ENCODE measurements at regions not wholly inside any gene's neighbourhood (a gene's known extent, or its start where the extent isn't known, plus 50 kb on each side); places are given as distances from the start of the nearest gene placed in this dataset.
"Not testable (repeated sequence)": the region's sequence is repeated elsewhere in the genome, so short reads cannot be mapped to it uniquely, and the experiment has no call there.

DNA sequence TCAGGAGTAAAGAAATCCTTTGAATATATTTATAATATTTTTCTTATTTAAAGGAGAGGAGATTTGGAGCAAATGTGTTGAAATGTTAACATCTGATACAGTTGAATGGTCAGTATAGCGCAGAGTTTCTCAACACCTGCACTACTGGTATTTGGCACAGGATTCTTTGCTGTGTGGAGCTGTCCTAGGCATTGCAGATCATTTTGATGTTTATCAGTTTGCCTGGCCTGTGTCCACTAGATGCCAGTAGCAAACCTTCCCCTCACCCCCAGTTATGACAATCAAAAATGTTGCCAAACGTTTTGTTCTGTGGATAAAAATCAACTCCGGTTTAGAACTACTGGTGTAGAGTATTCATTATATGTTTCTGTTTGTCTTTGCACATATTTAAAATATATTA is 765.3 kb upstream of the SLIT2 start:
- no peak for DNase-seq

DNA sequence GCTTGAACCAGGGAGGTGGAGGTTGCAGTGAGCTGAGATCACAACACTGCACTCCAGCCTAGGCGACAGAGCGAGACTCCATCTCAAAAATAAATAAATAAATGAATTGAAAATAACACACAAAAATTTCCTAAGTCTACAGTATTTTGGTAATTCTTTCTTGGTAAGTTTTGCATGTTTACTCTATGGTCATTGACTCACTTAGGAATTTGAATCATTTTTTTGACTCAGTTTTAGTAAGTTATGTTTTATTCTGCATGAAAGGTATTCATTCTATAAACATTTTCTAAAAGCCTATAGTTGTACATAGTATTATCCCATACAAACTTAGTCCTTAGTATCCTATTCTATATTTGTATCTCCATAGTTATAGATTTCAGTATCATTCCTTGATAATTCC is 772.9 kb upstream of the SLIT2 start:
- no peak for DNase-seq

DNA sequence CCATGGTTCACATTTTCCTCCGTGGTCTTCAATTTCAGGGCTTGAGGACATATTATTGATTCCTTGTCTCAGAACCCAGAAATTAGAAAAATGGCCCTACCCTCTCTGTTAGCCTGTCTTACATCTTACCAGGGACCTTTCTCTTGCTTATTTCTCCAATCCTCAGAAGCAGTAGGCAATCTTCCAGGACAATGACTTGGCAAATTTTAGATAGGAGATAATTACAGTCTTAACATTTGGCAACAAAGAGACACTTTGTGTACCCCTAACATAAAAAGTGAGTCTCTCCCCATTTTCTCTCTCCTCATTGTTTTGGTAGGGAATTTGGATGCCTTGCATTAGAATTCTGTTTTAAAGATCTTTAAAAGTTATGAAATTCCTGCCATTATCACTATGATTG is 778.1 kb upstream of the SLIT2 start:
- no peak for DNase-seq

DNA sequence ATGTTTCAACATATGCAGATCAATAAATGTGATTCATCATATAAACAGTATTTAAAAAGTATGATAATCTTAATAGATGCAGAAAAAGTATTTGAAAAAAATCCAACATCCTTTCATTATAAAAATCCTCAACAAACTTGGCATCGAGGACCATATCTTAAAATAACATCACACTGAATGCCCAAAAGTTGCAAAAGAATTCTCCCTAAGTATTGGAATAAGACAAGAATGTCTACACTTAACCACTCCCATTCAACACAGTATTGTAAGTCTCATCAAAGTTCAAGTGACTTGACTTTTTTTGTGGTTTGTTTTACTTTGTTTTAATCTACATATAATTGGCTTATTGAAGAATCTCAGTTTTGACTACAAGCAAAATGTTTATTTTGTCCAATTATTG is 779.0 kb upstream of the SLIT2 start:
- DNase-seq = no peak

DNA sequence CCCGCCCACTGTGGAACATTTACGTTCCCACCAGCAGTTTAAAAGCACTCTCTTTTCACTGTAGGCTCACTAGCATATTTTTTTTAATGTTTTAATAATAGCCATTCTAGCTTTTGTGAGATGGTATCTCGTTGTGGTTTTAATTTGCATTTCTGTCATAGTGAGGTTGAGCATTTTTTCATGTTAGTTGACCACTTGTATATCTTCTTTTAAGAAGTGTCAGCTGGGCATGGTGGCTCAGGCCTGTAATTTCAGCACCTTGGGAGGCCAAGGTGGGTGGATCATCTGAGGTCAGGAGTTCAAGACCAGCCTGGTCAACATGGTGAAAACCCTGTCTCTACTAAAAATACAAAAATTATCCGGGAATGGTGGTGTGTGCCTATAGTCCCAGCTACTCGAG is 781.7 kb upstream of the SLIT2 start:
- DNase-seq = not testable (repeated sequence)

DNA sequence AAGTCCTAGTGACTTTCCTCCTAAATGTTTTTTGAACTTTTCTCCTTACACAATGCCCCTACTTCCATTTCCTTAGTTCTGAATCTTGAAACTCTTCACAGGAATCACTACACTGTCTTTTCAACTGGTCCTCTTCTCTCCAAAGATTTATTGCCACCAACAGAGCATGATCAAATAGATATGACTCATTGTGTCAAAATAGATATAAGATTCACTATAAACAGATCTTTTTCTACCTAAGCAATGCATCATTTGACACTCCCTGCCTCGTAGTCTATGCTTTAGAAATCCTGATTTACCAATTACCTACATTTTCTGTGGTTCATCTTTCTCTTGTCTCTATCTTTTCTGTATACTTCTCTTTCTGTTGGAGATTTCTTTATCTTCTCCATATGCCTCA is 789.6 kb upstream of the SLIT2 start:
- no peak for DNase-seq

DNA sequence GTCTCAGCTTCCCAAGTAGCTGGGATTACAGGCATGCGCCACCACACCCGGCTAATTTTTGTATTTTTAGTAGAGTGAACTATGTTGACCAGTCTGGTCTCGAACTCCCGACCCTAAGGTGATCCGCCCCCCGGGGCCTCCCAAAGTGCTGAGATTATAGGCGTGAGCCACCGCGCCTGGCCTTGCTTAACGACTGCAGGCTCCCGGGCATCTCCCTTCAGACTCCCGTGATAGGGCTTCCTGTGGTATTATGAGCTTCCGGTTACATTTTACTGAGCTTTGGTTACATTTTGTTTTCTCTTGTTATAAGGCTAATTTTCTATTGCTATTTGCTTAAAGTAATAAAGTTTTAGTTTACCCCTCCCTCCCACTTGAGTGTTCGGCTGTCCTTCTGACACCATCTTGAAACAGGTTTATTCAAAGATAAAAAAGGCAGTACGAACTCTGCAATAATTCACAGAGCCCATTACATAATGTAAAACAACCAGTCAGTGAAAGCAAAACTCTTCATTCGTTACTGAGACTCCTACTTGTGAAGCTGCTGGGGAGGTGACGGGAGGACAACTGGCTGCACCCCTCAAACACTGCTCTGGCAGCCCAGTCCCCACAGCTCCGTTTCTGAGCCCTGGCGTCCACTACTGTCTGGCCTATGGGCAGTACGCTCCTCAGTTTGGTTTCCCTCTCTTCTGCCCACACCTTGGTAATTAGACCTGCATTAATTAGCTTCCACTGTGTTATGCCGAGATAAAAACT is 795.7 kb upstream of the SLIT2 start:
- no peak for DNase-seq

DNA sequence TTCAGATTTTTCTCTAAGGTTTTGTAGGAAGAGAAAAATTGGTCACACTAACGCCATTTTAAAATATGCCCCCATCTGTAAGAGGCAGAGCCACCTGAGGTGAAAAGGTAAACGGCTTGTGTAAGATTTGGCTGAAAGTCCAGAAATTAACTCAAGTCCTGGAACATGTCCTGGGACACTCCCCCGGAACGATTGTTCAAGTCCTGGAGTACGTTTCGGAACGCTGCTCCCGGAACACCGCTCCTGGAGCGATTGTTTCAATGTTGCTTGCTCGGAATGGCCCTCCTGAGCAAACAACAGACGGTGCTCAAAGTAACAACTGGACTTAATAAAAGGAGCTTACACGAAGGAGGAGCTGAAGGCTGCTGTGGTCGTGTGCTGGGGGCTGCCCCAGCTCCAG is 796.5 kb upstream of the SLIT2 start:
- no peak for DNase-seq

DNA sequence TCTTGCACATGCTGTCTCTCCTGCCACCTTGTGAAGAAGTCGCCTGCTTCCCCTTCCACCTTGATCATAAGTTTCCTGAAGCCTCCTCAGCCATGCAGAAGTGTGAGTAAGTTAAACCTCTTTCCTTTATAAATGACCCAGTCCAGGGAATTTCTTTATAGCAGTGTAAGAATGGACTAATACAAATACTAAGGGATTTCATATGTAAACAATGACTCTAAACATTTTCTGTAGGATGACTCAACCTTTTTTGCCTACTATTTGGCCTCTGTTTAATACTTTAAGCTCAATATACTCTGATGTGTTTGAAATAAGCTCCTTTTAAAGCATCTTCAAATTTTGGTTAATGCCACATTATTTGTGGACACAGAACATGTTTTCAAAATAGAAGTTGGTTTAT is 813.5 kb upstream of the SLIT2 start:
- DNase-seq = no peak

DNA sequence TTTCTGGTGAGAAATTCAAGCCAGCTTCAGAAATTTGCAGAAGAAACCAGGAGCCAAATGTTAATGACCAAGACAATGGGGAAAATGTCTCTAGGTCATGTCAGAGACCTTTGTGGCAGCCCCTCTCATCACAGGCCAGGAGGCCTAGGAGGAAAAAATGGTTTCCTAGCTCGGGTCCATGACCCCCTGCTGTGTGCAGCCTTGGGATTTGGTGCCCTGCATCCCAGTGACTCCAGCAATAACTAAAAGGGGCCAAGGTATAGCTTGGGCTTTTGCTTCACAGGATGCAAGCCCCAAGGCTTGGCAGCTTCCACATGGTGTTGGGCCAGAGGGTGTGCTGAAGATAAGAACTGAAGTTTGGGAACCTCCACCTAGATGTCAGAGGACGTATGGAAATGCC is 814.7 kb upstream of the SLIT2 start:
- no peak for DNase-seq

DNA sequence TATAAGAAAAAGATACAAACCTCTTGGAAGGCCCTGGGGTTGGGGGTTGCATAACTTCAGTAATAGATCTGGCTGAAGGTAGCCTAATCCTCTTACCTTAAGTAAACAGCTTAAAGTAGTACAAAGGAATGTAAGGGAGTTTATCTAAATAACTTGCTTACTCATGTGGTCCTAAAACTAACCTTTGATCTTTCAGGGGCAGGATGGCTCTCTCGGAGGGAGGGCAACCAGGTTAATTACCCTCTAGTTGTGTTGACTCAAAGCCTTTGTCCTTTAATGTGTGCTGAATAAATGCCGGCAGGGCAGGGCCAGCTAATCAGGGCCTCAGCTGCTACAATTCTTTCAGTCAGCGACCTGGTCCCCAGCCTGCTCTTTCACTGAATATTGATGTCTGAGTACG is 822.0 kb upstream of the SLIT2 start:
- no peak for DNase-seq

DNA sequence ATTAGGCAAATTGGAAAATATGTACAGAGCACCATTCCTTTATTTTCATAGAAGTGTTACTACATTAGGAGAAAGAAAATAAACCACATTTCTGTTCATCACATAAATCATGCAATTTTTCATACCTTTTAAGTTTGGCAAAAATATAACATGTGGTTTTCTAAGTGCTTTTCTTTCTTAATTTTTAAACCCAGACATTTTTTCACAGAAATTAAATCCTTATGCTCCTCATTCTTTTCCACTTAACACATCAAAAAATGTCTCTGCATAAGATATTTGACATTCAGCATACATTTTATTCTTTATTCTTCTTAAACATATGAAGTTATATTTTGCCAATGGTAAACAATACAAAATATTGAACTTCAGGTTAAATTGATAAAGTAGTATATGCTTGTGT is 826.6 kb upstream of the SLIT2 start:
- DNase-seq = no peak

DNA sequence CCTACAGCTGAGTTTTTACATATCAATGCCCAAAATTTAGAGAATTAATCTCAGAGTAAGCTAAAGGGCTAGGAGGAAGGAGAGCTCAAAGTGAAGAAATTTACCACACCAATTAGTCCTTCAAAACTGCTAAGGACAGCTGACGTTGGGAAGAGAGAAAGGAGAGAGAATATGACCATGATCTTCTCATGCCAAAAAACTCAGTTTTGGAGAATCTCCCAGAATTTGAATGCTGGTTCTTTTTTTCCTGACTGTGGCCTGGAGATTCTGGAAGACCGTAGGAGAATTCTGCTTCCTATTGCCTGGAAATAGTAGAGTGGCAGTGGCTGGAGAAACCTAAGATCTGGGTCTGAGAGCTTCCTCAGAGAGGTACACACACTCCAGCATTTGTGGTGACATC is 834.4 kb upstream of the SLIT2 start:
- no peak for DNase-seq

DNA sequence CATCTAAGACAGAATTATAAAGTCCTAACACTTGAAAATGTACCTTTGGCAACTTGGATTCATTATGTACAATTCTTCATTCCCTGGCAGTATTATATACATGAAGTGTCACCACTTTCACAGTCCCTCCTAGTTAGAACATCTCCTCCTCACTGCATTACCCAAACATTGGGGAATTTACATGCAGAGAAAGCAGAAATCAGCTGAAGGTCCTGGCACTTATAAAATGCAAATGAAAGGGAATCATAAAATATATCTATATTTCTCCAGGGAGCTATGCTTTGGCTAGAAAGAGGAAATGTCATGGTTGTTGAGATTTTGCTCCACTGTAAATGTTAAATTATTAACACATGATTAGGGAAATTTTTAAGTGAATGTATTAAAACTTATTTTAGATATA is 835.6 kb upstream of the SLIT2 start:
- no peak for DNase-seq

DNA sequence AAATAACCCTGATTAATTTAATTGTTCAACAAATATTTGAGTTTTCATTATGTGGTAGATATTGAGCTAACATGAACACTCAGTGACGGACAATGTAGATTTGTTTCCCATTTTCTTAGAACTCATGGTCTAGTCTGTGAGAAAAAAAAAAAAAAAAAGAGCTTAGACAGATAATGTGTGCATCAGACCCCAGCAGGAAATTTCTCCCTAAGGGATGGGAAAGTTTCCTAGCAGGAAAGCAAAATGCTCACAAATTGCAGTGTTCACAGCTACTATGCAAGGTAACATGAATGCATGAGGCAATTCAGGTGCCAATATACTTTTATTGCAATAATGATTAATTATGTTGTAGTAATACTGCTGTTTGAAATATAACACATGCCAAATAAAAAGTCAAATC is 843.2 kb upstream of the SLIT2 start:
- DNase-seq = no peak

DNA sequence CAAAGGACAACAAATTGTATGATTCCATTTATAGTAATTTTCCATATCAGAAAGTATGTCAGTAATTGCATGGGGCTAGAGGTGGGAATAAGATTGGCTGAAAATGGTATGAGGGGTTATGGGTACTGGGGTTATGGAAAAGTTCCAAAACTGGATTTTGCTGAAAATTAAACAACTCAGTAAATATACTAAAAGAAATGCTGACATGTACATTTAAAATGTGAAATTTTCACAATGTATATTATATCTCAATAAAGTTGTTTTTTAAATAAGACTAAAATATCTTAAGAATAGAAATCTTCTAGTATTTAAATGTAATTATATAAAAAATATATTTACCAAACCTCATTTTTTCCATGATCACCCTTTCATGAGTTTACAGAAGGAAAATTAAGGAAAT is 844.9 kb upstream of the SLIT2 start:
- no peak for DNase-seq

DNA sequence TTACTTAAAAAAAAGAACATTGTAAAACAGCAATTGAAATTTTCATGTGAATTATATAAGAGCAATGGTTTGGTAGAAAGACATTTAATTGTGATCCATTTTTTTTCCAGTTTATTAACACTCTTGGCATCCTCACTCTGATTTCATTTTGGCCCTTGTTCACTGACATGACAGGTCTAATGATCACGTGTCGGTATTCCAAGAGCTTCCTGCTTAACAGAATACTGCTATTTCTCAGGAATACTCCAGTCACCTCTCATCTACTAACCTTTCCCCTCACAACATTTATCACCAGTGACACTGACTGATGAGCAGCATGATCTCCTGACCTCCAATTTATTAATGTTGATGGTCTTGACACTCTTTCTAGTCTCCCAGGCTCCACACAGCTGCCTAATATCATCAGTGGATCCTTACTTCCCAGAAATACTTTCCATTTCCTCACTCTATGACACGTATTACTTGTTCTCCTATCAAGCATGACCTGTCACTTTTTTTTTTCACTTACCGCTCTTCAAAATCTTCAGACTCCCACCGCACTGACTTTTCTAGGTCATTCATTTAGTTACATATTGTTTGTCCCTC is 847.8 kb upstream of the SLIT2 start:
- DNase-seq = no peak

DNA sequence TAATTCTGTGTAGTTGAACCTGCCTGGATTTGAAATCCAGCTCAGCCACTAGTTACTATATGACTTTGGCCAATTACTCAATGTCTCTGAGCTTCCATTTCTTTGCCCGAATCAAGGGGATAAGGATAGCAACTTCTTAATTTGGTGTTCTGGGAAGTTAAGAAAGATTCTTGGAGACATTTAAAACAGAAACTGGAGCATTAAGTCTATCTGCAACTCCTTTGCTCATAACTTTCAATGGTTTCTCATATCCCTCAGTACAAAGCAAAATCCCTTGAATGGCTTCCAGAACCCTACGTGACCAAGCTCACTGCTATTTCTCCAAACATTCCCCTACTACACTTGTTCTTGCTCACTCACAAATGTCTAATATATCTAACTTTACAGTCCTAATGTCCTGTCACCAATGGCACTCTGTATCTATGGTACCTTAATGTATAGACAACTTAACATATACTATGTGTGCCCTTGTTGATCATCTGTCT is 849.1 kb upstream of the SLIT2 start:
- DNase-seq = no peak

DNA sequence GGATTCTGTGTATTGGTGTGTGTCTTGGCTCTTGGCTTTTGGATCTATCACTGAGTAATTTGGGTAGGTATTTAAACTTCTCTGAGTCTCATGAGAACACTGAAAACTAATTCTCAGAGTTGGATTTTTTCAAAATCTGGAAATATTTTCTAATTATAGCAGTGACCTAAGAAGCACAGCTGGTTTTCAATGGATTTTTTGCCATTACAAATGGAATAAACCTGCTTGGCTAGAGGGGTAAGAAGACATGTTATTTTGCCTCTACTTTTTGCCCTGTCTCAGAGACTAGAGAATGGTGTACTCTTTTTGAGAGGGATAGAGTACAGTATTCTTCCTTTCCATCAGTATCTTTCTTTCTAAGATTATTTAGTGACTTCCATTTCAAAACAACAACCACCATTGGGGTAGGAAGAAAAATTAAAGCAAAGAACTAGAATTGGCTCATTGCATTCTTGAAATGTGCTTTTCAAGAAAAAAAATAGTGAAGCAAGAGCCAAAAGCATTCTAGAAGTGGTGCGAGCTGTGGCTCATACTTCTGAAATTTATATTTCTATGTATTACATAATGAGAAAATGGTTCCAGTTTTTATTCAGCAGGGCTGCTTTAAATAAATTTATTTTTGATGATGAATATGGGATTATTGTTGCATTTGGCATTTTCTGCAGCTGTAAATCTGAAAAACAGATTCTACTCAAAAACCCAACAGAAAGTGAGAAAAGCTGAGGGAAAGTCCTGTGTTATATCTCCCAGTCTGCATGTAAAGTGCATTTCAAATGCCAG is 850.2 kb upstream of the SLIT2 start:
- DNase-seq = no peak

DNA sequence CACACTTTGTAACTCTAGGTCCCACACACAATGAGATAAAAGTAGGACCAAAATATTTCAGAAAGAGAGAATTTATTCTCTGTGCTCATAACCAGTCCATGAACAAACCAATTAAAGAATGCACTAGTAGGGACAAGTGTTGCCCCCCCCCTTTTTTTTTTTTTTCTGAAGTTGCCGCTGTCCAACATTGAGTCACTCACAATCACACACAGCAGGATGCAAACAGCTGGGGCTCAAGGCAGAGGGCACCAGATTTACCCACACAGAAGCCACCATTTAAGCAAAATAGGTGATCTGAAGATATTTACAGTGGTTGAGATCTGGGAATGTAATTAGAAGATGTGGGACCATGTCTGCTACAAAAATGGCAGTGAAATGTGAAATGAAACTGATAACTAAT is 850.9 kb upstream of the SLIT2 start:
- no peak for DNase-seq

DNA sequence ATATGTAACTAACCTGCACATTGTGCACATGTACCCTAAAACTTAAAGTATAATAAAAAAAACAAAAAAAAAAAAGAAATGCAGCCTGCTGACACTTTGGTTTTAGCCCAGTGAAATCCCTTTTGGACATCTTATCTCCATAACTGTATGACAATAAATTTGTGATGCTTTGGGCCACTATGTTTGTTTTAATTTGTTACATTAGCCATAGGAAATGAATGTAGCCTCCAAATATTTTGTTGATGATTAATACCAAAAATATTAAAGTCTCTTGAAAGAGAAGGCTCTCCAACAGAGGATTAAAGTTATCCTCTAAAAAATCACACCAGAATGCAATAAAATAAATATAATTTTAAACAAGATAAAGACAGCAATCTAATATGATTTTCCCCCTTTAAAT is 852.7 kb upstream of the SLIT2 start:
- DNase-seq = no peak

DNA sequence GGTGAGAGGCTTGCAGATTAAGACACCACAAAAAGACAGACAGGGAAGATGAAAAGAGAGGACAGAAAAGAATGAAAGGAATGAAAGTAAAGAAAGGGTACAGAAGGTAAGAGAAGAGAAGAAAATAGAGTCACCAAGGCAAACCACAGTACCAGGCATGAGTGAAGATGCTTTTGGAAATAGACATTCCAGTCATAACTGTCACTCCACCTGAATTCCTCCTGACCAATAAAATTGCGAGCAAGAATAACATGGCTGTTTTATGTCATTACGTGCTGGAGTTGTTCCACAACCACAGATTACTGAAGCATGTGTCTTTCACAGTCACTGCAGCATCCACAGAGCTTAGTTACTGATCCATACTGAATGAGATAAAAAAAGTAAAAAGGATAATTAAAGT is 864.9 kb upstream of the SLIT2 start:
- DNase-seq = no peak

DNA sequence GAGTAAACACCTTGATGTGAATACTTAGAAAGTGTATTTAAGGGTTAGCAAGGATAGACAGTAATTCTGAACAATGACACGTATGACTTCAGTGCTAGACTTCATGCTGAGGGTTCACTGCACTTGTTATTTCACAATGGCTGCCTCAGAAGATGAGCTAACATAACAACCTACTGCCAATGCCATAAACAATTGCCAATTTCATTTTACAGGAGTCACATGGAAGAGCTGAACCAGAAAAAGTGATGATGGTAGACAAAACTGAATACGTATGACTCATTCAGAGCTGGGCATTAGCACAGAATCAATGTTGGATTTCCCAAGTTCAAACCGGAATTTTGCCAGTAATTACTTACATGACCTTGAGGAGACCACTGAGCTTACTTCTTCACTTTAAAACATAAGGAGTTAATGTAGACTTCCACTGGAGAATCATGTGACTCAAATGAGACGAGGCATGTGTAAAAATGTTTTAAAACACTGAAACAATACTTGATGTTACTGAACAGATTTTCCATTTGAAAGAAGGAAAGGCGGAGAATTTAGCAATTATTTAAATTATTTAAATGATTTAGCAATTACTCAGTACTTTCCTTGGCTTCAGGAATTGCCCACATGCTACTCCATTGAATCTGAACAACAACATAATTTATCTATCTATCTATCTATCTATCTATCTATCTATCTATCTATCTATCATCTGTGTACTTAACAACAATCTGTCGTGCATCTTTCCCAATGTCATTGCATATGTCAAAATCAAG is 868.5 kb upstream of the SLIT2 start:
- no peak for DNase-seq

DNA sequence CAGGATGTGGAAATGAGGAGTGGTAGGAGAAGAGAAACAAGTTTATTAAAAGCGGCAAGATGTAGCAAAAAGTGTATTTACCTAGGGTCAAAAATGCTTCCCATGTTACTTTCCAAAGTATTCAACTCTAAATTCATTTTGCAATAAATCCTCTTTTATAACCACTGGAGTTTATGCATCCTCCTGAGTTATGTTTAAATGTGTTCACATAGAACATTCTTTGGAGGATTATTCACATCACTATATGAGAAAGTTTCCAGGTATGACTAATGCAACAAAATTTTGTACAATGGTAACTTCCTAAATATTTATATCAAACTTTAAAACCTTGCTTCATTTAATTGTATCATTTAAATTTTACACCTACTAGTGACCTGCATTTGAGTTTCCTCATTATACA is 870.6 kb upstream of the SLIT2 start:
- no peak for DNase-seq

Data from stimulated activated naive CD4-positive, alpha-beta T cell treated with Interleukin-2 at 50 U/mL for 16 hours (primary cell).